Hepatocyte (in vitro differentiated cells): ENCODE measurements at regions not wholly inside any gene's neighbourhood (a gene's known extent, or its start where the extent isn't known, plus 50 kb on each side); places are given as distances from the start of the nearest gene placed in this dataset.

Experiments
- DNase-seq: peaks from one replicate; pipeline ENCODE4 v3.0.0-alpha.2; 2016; ENCODE audit warnings: low spot score
- H2AFZ ChIP-seq: fragments of 200-600 bp; sonication (generic); 2 replicates; pipeline ENCODE4 v1.6.0; 2016; ENCODE audit warnings: antibody characterized with exemption, mild to moderate bottlenecking
- H3K27ac ChIP-seq: fragments of 200-600 bp; sonication (generic); 2 replicates; pipeline ENCODE4 v1.5.1; 2016; ENCODE audit warnings: mild to moderate bottlenecking
- H3K27me3 ChIP-seq: fragments of 200-600 bp; sonication (generic); 2 replicates; pipeline ENCODE4 v1.6.1; 2016
- H3K36me3 ChIP-seq: fragments of 200-600 bp; sonication (generic); replicated peaks from 2 replicates; pipeline ENCODE4 v1.5.1; 2016; ENCODE audit warnings: low read depth; ENCODE audit not compliant: insufficient read depth
- H3K4me1 ChIP-seq: fragments of 200-600 bp; sonication (generic); 2 replicates; pipeline ENCODE4 v1.5.1; 2016; ENCODE audit warnings: mild to moderate bottlenecking, moderate library complexity; ENCODE audit not compliant: insufficient read depth
- H3K4me2 ChIP-seq: fragments of 200-600 bp; sonication (generic); 2 replicates; pipeline ENCODE4 v1.6.0; 2016
- H3K4me3 ChIP-seq: fragments of 200-600 bp; sonication (generic); 2 replicates; pipeline ENCODE4 v1.5.1; 2016; ENCODE audit warnings: mild to moderate bottlenecking
- H3K79me2 ChIP-seq: fragments of 200-600 bp; sonication (generic); 2 replicates; pipeline ENCODE4 v1.6.0; 2017; ENCODE audit warnings: mild to moderate bottlenecking
- H3K9me2 ChIP-seq: fragments of 200-600 bp; sonication (generic); replicated peaks from 2 replicates; pipeline ENCODE4 v1.6.0; 2017; ENCODE audit warnings: mild to moderate bottlenecking; ENCODE audit not compliant: insufficient read depth
- H3K9me3 ChIP-seq: fragments of 200-600 bp; sonication (generic); 2 replicates; pipeline ENCODE4 v1.5.1; 2016; ENCODE audit warnings: low read depth, mild to moderate bottlenecking
- H4K20me1 ChIP-seq: fragments of 200-600 bp; sonication (generic); 2 replicates; pipeline ENCODE4 v1.6.0; 2016; ENCODE audit warnings: mild to moderate bottlenecking; ENCODE audit not compliant: insufficient read depth, poor library complexity, severe bottlenecking
- EZH2 ChIP-seq: fragments of 200-600 bp; sonication (generic); IDR thresholded peaks from 2 replicates; pipeline ENCODE4 v1.6.1; 2016; ENCODE audit warnings: antibody characterized with exemption, mild to moderate bottlenecking, borderline replicate concordance
- EZH2phosphoT487 ChIP-seq: fragments of 200-600 bp; sonication (generic); IDR thresholded peaks from one replicate; pipeline ENCODE4 v1.6.1; 2018; ENCODE audit warnings: antibody characterized with exemption, mild to moderate bottlenecking, low read depth, moderate library complexity; ENCODE audit not compliant: unreplicated experiment, severe bottlenecking
- WGBS: methylation state at CpG from one replicate; pipeline ENCODE4 v1.1.6; 2016; ENCODE audit warnings: low lambda C conversion rate; ENCODE audit errors: missing lambda C conversion rate; 5-methylcytosine and 5-hydroxymethylcytosine counted together
- TF ChIP-seq, protein P1 (sequence below): fragments of 200-600 bp; sonication (generic); IDR thresholded peaks from 2 replicates; pipeline ENCODE4 v1.5.1; 2016; ENCODE audit warnings: antibody characterized with exemption, mild to moderate bottlenecking; ENCODE audit not compliant: poor library complexity

DNA sequence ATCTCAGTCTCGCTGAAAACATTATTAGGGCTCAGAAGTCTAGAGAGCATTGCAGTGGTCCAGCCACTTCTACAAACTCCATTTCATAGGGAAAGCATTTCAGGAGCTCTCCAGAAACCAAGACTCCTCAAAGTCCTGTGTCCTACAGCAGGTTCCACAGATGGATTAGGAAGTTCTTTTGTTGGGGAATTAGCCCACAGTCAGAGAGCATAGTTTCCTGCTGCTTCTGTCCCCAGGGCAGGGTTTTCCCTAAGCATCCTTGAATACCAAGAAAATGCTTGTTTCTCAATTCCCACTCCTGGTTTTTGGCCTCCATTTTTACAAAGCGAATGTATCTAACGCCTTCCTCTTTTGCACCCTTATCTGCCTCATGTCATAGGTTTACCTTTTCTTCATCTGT, 235.9 kb upstream of the PODXL start:
- Histone ChIP-seq H3K36me3 (no peaks in the 10 kb centered on the region), H3K9me3 (no peaks in the 10 kb centered on the region), H4K20me1 (no peaks in the 10 kb centered on the region), H3K4me3 (no peak overlapping the region), H2AFZ (no peak overlapping the region), H3K79me2 (no peaks in the 10 kb centered on the region), H3K4me1 (no peaks in the 10 kb centered on the region), H3K27me3 (no peaks in the 10 kb centered on the region), H3K9me2 (no peaks in the 10 kb centered on the region), H3K27ac (no peak overlapping the region), H3K4me2 (no peak overlapping the region)
- no peak for DNase-seq
- TF ChIP-seq, protein P1, sequence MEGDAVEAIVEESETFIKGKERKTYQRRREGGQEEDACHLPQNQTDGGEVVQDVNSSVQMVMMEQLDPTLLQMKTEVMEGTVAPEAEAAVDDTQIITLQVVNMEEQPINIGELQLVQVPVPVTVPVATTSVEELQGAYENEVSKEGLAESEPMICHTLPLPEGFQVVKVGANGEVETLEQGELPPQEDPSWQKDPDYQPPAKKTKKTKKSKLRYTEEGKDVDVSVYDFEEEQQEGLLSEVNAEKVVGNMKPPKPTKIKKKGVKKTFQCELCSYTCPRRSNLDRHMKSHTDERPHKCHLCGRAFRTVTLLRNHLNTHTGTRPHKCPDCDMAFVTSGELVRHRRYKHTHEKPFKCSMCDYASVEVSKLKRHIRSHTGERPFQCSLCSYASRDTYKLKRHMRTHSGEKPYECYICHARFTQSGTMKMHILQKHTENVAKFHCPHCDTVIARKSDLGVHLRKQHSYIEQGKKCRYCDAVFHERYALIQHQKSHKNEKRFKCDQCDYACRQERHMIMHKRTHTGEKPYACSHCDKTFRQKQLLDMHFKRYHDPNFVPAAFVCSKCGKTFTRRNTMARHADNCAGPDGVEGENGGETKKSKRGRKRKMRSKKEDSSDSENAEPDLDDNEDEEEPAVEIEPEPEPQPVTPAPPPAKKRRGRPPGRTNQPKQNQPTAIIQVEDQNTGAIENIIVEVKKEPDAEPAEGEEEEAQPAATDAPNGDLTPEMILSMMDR = no peak
- TF ChIP-seq EZH2 = no peak
- no peak for TF ChIP-seq EZH2phosphoT487
- WGBS = 94% methylated on average over 3 of the region's 3 CpGs

DNA sequence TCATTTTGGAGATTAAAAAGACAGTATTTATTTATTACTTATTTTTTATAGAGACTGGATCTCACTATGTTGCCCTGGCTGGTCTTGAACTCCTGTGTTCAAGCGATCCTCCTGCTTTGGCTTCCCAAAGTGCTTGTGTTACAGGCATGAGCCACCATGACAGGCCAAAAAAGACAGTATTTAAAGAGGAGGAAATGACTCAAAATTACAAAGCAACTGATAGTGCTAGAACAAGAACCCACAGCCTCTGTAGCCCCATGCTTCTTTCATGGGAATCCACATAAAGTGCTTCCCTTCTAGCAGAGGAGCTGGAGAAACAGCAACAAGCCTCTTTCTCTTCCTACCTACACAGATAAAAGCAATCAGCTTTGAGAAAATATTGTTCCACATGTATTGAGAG, 230.7 kb upstream of the PODXL start:
- DNase-seq = no peak

DNA sequence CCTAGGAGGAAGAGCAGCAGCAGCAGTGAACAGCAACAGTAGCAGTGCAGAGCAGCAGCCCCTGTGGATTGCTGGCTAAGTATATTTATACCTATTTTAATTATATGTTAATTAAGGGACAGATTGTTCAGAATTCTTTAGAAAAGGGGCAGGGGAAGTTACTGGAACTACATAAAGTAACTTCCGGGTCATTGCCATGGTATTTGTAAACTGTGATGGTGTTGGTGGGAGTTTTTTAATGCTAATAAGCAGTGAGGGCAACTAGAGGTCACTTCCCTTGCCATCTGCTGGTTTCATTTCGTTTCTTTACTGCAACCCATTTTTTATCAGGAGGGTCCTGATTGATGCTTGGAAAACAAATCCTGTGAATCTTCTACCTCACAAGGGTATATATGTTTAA, 229.8 kb upstream of the PODXL start:
- Histone ChIP-seq H3K9me3 (no peaks in the 10 kb centered on the region), H3K27ac (no peak overlapping the region), H3K36me3 (no peaks in the 10 kb centered on the region), H4K20me1 (no peaks in the 10 kb centered on the region), H2AFZ (no peak overlapping the region), H3K4me3 (no peak overlapping the region), H3K79me2 (no peaks in the 10 kb centered on the region), H3K9me2 (no peaks in the 10 kb centered on the region), H3K4me2 (no peak overlapping the region), H3K4me1 (no peaks in the 10 kb centered on the region), H3K27me3 (no peaks in the 10 kb centered on the region)
- TF ChIP-seq EZH2 = no peak
- no peak for TF ChIP-seq EZH2phosphoT487
- TF ChIP-seq, protein P1 = no peak
- no peak for DNase-seq
- 77% methylated on average over 2 of the region's 2 CpGs for WGBS

More for the DNA sequence above, 230.7 kb upstream of the PODXL start:
- H3K36me3 ChIP-seq = no peaks in the 10 kb centered on the region
- H3K9me2 ChIP-seq = no peaks in the 10 kb centered on the region
- H3K4me1 ChIP-seq = no peaks in the 10 kb centered on the region
- H3K9me3 ChIP-seq = no peaks in the 10 kb centered on the region
- no peak overlapping the region for H3K27ac ChIP-seq
- H3K4me3 ChIP-seq = no peak overlapping the region
- H2AFZ ChIP-seq = no peak overlapping the region
- TF ChIP-seq, protein P1 = no peak
- TF ChIP-seq EZH2 (no peak), EZH2phosphoT487 (no peak)
- no peak overlapping the region for H3K4me2 ChIP-seq
- no peaks in the 10 kb centered on the region for H3K79me2 ChIP-seq
- no peaks in the 10 kb centered on the region for H4K20me1 ChIP-seq
- WGBS = 91% methylated on average over 1 of the region's 1 CpG
- H3K27me3 ChIP-seq = no peaks in the 10 kb centered on the region

DNA sequence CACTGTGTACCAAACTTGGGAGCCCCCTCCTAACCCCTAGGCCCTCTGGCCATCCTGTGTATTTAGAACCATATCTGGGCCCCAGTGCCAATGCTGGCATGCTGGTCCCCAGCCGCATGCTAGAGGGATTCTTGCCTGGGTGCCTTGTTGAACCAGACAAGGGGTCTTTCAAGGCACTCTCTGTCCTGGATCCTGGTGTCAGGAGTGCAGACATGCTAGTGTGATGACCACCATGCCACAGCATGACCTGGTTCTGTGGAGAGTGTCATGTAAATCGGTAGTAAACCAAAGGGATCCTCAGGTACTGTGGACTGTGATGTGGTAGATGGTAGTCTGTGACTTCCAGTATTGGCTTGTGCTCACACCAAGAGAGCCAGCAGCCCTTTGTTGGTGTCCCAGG, 222.2 kb upstream of the PODXL start:
- no peaks in the 10 kb centered on the region for H3K9me3 ChIP-seq
- no peaks in the 10 kb centered on the region for H3K36me3 ChIP-seq
- no peak overlapping the region for H2AFZ ChIP-seq
- H3K4me2 ChIP-seq = no peak overlapping the region
- WGBS = 91% methylated on average over 2 of the region's 2 CpGs
- no peak overlapping the region for H3K4me3 ChIP-seq
- no peak for DNase-seq
- TF ChIP-seq, protein P1 = no peak
- TF ChIP-seq EZH2 (no peak), EZH2phosphoT487 (no peak)
- H3K9me2 ChIP-seq = no peaks in the 10 kb centered on the region
- no peaks in the 10 kb centered on the region for H4K20me1 ChIP-seq
- H3K4me1 ChIP-seq = no peaks in the 10 kb centered on the region
- H3K27me3 ChIP-seq = no peaks in the 10 kb centered on the region
- no peak overlapping the region for H3K27ac ChIP-seq
- no peaks in the 10 kb centered on the region for H3K79me2 ChIP-seq
